Activated CD8-positive, alpha-beta memory T cell treated with anti-CD3 and anti-CD28 coated beads for 36 hours (primary cell): ENCODE measurements at regions not wholly inside any gene's neighbourhood (a gene's known extent, or its start where the extent isn't known, plus 50 kb on each side); places are given as distances from the start of the nearest gene placed in this dataset.

Experiments
- CTCF ChIA-PET: fragments of 350-600 bp; sonication (Branson Sonifier 250); formaldehyde crosslinking; loops from one replicate; lab custom pipeline; 2021; ENCODE audit warnings: antibody characterized with exemption; lab: Charles Lee
- POLR2A ChIA-PET: fragments of 350-600 bp; sonication (Branson Sonifier 250); formaldehyde crosslinking; loops from one replicate; lab custom pipeline; 2021; ENCODE audit warnings: antibody characterized with exemption; lab: Charles Lee

GRCh38 chr14:62117010-62117750 is 355.0 kb downstream of the SNAPC1 start:
- ChIA-PET POLR2A (no interaction called here), CTCF (interaction anchor here (0.7 kb wide), 1 partner anchor 9 kb away, joined by 3 read pairs; no protein-coding TSS in a partner anchor)

- POLR2A ChIA-PET, result no interaction called here
- CTCF ChIA-PET, result interaction anchor here (0.6 to 0.7 kb wide), 2 partner anchors 9 to 217 kb away, joined by 3 to 5 read pairs; no protein-coding TSS in a partner anchor
Observed at GRCh38 chr14:62117751-62118105, 355.5 kb downstream of the SNAPC1 start.

- ChIA-PET POLR2A (no interaction called here), CTCF (no interaction called here)
Observed at GRCh38 chr14:62118461-62118860, 356.2 kb downstream of the SNAPC1 start.

GRCh38 chr14:62118871-62119270 is 356.7 kb downstream of the SNAPC1 start:
- ChIA-PET CTCF (no interaction called here), POLR2A (no interaction called here)

GRCh38 chr14:62123961-62124360 is 361.7 kb downstream of the SNAPC1 start:
- ChIA-PET POLR2A (no interaction called here), CTCF (no interaction called here)

- CTCF ChIA-PET, result interaction anchor here (0.5 to 2.5 kb wide), 4 partner anchors 8 to 1484 kb away, joined by 3 to 12 read pairs (median 4); no protein-coding TSS in a partner anchor
- POLR2A ChIA-PET, result interaction anchor here (1.1 kb wide), 1 partner anchor 199 kb away, joined by 3 read pairs; no protein-coding TSS in a partner anchor
Observed at GRCh38 chr14:62125793-62126192, 363.6 kb downstream of the SNAPC1 start.

- ChIA-PET POLR2A (interaction anchor here (1.1 kb wide), 1 partner anchor 200 kb away, joined by 3 read pairs; no protein-coding TSS in a partner anchor), CTCF (interaction anchor here (0.8 to 2.5 kb wide), 8 partner anchors 10 to 236 kb away, joined by 3 to 12 read pairs (median 4); no protein-coding TSS in a partner anchor)
Observed at GRCh38 chr14:62126879-62127478, 364.8 kb downstream of the SNAPC1 start.

- ChIA-PET CTCF (no interaction called here), POLR2A (no interaction called here)
Observed at GRCh38 chr14:62130441-62130840, 368.2 kb downstream of the SNAPC1 start.

DNA sequence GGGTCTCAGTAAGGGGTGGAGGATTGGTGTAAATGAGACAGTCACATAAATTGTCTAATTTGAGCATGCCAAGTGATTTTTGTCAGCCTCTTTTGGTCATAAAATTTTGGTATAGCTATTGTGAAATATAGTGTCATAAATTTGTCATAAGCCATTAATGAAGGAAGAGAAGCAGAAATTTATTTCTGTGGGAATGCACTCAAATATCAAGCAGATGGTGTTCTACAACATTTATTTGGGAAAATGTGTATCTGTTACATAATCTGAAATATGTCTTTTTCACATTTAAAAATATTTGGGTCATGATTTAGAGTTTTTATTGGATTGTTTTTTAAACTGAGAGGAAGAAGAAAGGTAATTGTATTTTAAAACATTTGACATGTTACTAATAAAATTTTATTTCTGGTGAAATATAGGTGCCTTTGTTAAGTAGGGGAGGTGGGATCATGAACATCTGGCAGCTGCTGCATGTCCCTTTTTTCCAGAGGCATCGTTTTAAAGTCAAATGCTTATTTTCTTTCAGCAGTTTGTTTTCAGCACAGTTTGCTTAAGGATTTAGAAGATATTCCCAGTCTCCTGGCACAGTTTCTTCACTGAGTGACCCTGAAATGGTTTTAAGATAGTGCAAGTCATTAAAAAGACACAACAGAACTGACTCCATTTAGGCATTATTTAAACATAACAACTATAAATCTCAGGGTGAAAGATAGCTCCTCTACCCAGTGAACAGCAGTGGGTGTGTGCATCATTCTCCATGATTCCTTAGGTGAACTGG is 371.7 kb downstream of the SNAPC1 start:
- ChIA-PET POLR2A (no interaction called here), CTCF (no interaction called here)

GRCh38 chr14:62138593-62138992 is 376.4 kb downstream of the SNAPC1 start:
- POLR2A ChIA-PET, result no interaction called here
- CTCF ChIA-PET, result no interaction called here

- ChIA-PET CTCF (no interaction called here), POLR2A (no interaction called here)
Observed at GRCh38 chr14:62141139-62141538, 378.9 kb downstream of the SNAPC1 start.

DNA sequence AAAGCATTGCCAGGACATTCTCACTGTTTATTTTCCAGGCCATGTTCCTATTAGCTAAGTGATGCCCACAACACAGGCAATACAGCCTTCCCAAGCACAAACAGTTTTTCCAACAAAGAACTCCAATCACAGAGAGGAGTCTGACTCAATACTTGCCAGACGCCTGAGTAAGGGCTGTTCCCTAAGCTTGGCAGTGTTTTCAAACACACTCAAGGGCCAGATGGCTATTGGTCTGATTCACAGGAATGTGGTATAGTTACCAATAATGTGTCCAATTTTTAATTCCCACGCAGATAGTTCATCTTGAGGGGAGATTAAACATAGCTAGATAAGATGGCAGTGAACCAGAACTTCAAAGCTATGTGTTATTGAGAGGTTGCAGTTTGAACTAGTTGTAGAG is 381.0 kb downstream of the SNAPC1 start:
- ChIA-PET CTCF (no interaction called here), POLR2A (no interaction called here)

GRCh38 chr14:62144863-62145262 is 382.6 kb downstream of the SNAPC1 start:
- ChIA-PET CTCF (no interaction called here), POLR2A (no interaction called here)

DNA sequence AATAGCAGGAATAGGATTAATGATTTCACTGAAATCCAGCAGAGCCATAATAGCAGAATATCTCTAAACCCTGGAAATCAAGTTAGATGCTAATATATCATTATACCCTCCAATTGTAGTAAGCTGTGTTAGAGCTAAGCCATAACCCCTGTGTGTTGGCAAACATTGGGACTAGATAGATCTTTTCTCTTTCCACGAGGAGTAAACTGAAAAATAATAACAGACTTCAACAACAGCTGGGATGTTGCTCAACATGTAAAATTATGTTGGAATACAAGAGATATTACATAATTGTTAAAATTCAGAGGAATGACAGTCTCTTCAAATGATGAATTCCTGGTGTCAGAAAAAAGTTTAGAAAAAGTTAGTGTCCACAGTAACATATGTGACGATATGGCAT is 383.8 kb downstream of the SNAPC1 start:
- CTCF ChIA-PET, result no interaction called here
- POLR2A ChIA-PET, result no interaction called here

GRCh38 chr14:62156052-62156451 is 393.8 kb downstream of the SNAPC1 start:
- CTCF ChIA-PET, result no interaction called here
- POLR2A ChIA-PET, result no interaction called here

DNA sequence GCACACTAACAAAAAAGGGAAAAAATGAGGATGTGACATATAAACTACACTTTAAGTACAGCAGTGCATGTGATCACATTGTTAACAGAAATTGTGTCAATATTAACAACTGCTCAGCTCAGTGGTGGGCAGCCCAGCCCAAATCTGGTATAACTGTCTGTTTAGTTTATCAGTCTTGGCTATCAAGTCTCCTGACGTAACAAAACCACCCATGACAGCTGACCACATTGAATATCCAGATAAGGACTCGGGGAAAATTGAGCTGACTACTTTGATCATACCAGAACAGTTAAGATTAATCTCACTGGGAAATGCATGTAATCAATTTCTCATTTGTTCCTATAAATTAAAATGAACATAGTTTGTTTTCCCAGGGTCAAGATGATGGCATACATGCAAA is 396.6 kb downstream of the SNAPC1 start:
- ChIA-PET POLR2A (no interaction called here), CTCF (no interaction called here)

- ChIA-PET POLR2A (no interaction called here), CTCF (no interaction called here)
Observed at GRCh38 chr14:62159314-62159713, 397.1 kb downstream of the SNAPC1 start.

DNA sequence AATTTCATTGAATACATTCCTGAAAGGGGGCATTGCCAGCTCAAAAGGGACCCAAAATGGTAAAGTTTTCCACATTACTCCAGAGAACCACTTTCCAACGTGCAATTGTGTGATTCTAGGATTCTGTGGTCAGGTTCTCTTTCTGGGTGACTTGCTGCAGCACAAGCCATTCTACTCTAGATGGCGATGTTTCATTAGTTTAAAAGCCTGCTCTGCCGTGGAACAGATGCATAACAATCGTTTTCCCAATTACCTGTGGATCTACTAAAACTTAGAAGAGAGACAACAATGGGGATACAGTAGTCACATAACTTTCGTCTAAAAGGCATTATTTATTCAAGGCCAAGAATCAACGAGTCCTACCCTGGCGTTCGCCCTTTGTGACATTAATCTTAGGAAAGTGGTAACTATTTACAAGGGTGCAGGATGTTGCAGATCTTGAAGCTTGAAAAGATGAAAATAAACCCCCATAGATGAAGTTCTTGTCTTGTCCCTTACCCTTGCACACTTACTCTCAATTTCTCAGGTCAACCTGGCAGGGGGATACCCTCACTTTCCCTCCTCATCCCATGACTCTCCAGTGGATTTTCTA is 400.9 kb downstream of the SNAPC1 start:
- ChIA-PET POLR2A (no interaction called here), CTCF (no interaction called here)

- CTCF ChIA-PET, result no interaction called here
- POLR2A ChIA-PET, result no interaction called here
Observed at GRCh38 chr14:62168564-62169155, 406.4 kb downstream of the SNAPC1 start.
